ENCODE measurements at regions not wholly inside any gene's neighbourhood (a gene's known extent, or its start where the extent isn't known, plus 50 kb on each side); places are given as distances from the start of the nearest gene placed in this dataset.

DNA sequence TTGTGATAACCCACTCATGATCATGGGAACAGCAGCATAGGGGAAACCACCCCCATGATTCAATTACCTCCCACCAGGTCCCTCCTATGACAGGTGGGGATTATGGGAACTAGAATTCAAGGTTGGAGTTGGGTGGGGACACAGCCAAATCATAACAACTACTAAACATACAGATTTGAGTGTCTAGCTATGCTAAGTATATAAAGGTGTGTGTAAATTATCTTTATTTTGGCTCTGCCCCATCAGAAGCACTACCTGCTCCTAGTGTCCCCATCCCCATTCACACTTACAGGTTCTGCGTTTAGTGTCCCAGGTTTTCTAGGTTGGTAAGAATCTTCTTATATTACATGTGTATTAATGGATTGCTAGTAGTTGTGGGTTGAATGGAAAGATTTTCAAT lies 464.7 kb downstream of the EPHA4 start:
- intact Hi-C loops (cut with DNase I; ENCODE audit: low total_unique reads): no loop called here
- H3K4me3 ChIP-seq: no peak overlapping the region
- TF ChIP-seq, protein P1, sequence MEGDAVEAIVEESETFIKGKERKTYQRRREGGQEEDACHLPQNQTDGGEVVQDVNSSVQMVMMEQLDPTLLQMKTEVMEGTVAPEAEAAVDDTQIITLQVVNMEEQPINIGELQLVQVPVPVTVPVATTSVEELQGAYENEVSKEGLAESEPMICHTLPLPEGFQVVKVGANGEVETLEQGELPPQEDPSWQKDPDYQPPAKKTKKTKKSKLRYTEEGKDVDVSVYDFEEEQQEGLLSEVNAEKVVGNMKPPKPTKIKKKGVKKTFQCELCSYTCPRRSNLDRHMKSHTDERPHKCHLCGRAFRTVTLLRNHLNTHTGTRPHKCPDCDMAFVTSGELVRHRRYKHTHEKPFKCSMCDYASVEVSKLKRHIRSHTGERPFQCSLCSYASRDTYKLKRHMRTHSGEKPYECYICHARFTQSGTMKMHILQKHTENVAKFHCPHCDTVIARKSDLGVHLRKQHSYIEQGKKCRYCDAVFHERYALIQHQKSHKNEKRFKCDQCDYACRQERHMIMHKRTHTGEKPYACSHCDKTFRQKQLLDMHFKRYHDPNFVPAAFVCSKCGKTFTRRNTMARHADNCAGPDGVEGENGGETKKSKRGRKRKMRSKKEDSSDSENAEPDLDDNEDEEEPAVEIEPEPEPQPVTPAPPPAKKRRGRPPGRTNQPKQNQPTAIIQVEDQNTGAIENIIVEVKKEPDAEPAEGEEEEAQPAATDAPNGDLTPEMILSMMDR (IDR thresholded peaks at IDR 0.05): no peak
- no peak for TF ChIP-seq POLR2A (IDR thresholded peaks at IDR 0.05)

DNA sequence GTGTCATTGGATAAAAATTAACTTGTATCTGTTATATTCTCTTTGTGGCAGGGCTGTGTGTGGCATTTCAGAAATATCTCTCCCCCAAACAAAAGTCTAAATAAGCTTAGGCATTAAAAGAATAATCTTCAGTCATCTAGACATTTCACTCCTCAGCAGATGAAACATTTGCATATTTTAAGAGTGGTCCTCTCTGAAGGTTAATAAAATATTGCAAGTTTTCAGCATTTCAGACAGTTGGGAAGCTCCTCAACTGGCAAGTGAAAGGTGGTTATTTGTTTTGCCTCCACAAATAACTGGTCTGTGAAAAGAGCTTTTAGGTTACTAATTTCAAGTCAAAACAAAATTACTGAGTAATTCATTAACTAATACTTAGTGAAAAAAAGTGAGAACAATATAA lies 462.6 kb downstream of the EPHA4 start:
- Histone ChIP-seq H3K27ac (no peak overlapping the region), H3K27me3 (no peaks in the 10 kb centered on the region), H3K36me3 (no peaks in the 10 kb centered on the region), H3K4me1 (peaks cover 0 to 3% of the 10 kb centered on the region in 2 donors), H3K4me3 (no peak overlapping the region), H3K9me3 (no peaks in the 10 kb centered on the region)
- intact Hi-C loops (cut with DNase I; ENCODE audit: low total_unique reads): no loop called here
- TF ChIP-seq POLR2A (IDR thresholded peaks at IDR 0.05): no peak
- TF ChIP-seq, protein P1 (IDR thresholded peaks at IDR 0.05): no peak
- no peak for DNase-seq

More for the DNA sequence above, 464.7 kb downstream of the EPHA4 start:
- peaks cover 0 to 8% of the 10 kb centered on the region in 2 donors for H3K4me1 ChIP-seq
- H3K27ac ChIP-seq: no peak overlapping the region
- no peaks in the 10 kb centered on the region for H3K27me3 ChIP-seq
- no peaks in the 10 kb centered on the region for H3K9me3 ChIP-seq
- H3K36me3 ChIP-seq: no peaks in the 10 kb centered on the region
- no peak for DNase-seq

GRCh38 chr2:221111739-221112138 lies 460.4 kb downstream of the EPHA4 start:
- Histone ChIP-seq H3K36me3 (no peaks in the 10 kb centered on the region), H3K4me3 (no peak overlapping the region), H3K4me1 (no peaks in the 10 kb centered on the region), H3K9me3 (no peaks in the 10 kb centered on the region), H3K27me3 (no peaks in the 10 kb centered on the region), H3K27ac (no peak overlapping the region)
- intact Hi-C loops (cut with DNase I; ENCODE audit: low total_unique reads): no loop called here
- no peak for TF ChIP-seq POLR2A (IDR thresholded peaks at IDR 0.05)
- TF ChIP-seq, protein P1 (IDR thresholded peaks at IDR 0.05): no peak
- DNase-seq: no peak

DNA sequence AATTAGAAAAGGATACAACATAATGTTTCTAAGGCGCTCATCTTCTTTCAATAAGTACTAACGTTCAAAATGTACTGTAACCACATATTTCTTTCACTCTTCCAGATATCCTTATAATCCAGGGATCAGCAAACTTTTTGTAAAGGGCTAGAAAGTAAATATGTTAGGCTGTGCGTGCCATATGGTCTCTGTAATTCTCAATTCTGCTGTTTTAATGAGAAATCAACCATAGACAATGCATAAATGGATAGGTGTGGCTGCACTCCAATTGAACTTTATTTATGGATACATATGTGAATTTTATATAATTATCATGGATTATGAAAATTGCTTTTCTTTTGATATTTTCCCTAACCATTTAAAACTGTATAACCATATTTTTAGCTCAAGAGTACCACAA lies 459.4 kb downstream of the EPHA4 start:
- no peaks in the 10 kb centered on the region for H3K4me1 ChIP-seq
- H3K27me3 ChIP-seq: no peaks in the 10 kb centered on the region
- no peaks in the 10 kb centered on the region for H3K36me3 ChIP-seq
- intact Hi-C loops (cut with DNase I; ENCODE audit: low total_unique reads): no loop called here
- H3K9me3 ChIP-seq: no peaks in the 10 kb centered on the region
- H3K27ac ChIP-seq: no peak overlapping the region
- H3K4me3 ChIP-seq: no peak overlapping the region
- TF ChIP-seq, protein P1 (IDR thresholded peaks at IDR 0.05): no peak
- no peak for TF ChIP-seq POLR2A (IDR thresholded peaks at IDR 0.05)
- DNase-seq: no peak

GRCh38 chr2:221115944-221116343 lies 456.2 kb downstream of the EPHA4 start:
- DNase-seq: no peak
- Histone ChIP-seq H3K4me1 (no peaks in the 10 kb centered on the region), H3K27ac (no peak overlapping the region), H3K36me3 (no peaks in the 10 kb centered on the region), H3K9me3 (no peaks in the 10 kb centered on the region), H3K4me3 (no peak overlapping the region), H3K27me3 (no peaks in the 10 kb centered on the region)
- intact Hi-C loops (cut with DNase I; ENCODE audit: low total_unique reads): no loop called here
- TF ChIP-seq, protein P1 (IDR thresholded peaks at IDR 0.05): no peak
- no peak for TF ChIP-seq POLR2A (IDR thresholded peaks at IDR 0.05)
